SU-DHL-6 (cell line): ENCODE measurements at regions not wholly inside any gene's neighbourhood (a gene's known extent, or its start where the extent isn't known, plus 50 kb on each side); places are given as distances from the start of the nearest gene placed in this dataset.
"Not testable (repeated sequence)": the region's sequence is repeated elsewhere in the genome, so short reads cannot be mapped to it uniquely, and the experiment has no call there.

Experiments used
- CTCF ChIP-seq: fragments of 200-600 bp; sonication (generic); IDR thresholded peaks from one replicate; pipeline ENCODE4 v1.5.1; 2017; ENCODE audit warnings: antibody characterized with exemption, mild to moderate bottlenecking, low read length, moderate library complexity; ENCODE audit not compliant: insufficient read depth, poor library complexity, severe bottlenecking
- EZH2phosphoT487 ChIP-seq: fragments of 200-600 bp; sonication (generic), shearing (Covaris generic); conservative IDR thresholded peaks from 2 replicates; pipeline ENCODE4 v1.6.1; 2018; ENCODE audit warnings: mild to moderate bottlenecking, antibody characterized with exemption, low read length, moderate library complexity, mixed read lengths

GRCh38 chr20:30669330-30670029, 588.0 kb upstream of the DEFB115 start:
- not testable (repeated sequence) for TF ChIP-seq CTCF, EZH2phosphoT487
